D341Med (cell line): ENCODE measurements at regions not wholly inside any gene's neighbourhood (a gene's known extent, or its start where the extent isn't known, plus 50 kb on each side); places are given as distances from the start of the nearest gene placed in this dataset.

Source experiments
- DNase-seq: peaks from one replicate; pipeline ENCODE4 v3.0.0; 2012; ENCODE audit warnings: low spot score

DNA sequence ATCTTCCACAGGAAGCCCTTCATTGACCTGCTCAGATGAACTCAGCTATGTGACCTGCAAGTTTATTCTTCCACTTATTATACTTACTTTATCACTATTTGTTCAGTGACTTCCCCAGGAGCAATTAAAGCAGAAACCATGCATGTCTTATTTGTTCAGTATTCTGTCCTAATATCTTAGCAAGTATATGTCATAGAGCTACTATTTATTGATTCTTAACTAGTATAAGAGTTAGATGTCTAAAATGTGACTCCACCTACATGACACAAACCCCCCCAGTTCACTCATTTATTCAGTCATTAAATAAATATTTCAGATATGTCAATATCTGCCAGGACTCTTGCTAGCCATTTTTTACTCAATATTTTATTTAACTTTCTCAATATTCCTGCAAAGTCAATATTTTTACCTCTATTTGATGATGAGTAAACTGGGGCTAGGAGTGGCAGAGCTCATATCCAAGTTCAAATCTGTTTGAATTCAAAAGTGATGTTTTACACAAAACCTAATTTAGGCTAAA, 469.0 kb upstream of the USP24 start:
- DNase-seq, result no peak

DNA sequence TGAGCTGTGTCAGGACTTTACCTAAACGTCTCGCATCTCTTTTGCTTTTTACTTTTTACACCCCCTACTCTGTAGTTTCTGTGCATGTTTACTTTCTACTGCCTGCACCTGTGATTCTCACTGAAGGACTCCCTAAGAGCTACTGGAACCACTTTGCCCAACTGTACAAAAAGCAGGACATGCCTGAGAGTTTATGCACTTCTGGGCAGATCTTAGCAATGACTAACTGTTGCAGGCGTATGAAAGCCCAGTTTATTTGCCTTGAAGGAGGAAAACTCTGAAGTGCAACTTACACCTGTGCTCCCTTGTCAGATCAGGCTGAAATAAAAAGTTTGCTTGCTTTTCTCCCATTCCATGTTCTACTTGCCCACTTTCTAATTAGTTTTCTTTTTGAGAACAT, 467.0 kb upstream of the USP24 start:
- DNase-seq, result no peak

DNA sequence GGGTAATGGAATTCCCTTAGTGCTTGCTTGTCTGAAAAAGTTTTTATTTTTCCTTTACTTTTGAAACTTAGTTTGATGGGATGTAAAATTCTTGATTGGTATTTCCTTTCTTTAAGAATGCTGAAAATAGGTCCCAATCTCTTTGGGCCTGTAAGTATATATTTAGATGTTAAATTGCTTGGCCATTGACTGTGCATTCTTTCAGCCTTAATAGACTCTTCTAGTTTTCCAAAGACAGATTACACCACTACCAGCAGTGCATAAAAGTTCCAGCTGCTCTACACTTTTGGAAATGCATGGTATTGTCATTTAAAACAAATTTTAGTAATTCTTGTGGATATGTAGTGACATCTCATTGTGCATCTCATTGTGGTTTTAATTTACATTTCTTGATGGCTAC, 464.8 kb upstream of the USP24 start:
- no peak for DNase-seq

DNA sequence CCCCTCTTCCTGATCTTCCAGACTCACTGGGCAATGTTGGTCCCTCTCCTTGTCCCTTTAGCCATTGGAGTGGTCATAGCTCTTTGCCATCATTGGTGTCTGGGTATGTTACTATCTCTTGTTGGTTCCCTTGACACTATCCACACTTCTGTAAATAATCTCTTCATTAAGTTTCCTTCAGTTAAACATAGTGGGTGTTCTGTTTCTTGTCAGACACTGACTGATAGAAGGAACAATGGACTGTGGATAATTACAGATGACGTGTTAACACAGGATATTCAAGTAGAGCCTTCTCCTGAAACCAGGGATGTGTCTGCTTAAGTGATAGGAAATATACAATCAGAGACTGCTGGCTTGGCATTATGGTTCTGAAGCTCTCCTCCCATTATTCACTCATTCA, 458.3 kb upstream of the USP24 start:
- no peak for DNase-seq

DNA sequence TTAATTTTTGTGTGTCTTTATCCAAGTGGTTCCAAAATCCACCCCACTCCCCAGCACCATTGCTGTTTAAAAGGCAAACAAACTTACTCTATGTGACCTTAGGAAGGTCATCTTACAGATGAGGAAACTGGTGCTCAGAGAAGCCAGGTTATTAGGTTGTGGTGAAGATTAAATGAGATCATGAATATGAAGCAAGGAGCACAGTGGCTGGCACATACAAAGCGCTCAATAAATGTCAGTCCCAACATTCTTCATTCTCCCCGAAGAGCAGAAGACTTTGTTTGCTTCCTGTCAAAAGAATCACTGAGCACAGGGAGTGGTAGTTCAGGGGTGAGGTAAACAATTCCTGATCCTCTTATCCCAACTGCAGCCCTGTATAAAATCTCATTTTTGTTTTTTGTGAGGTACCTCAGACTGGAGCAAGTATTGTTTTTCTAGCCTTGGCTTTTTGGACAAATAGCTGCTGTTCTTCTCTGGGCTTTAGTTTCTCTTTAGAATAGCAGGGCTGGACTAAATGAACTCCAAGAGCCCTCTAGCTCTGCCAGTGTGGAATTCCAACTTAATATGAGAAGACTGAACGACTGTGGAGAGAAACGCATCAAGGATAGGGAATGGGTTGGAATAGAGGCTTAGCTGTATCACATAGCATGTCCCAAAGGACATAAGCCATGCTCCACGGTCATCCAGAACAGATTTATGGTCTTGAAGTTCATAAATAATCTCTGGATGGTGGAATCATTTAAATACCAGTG, 455.3 kb upstream of the USP24 start:
- no peak for DNase-seq

DNA sequence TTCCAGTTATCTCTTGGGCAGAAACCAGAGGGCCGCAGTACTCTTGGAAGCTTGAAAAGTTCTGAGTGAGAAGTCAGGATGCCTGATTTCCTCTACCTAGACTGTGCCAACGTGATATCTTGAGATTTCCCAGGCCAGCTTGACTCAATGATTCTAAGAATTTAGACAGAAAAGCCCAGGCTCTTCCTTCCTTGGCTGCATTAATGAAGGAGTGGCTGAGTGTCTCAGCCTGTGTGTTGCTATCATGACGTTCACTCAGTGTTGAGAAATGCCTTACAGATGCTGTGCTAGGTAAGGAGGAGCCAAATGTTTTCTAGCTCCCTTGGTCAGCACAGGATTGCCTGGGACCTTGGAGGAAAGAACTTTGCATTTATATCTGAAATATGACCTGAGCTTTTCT, 454.1 kb upstream of the USP24 start:
- DNase-seq, result no peak

DNA sequence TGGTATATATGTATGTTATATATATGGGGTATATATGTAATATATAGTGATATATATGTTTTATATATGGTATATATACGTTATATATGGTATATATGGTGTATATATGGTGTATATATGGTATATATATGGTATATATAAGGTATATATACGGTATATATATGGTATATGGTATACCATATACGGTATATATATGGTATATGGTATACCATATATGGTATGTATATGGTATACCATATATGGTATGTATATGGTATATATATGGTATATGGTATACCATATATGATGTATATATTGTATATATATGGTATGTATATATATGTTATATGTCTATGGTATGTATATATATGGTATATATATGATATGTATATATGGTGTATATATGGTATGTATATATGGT, 447.7 kb upstream of the USP24 start:
- DNase-seq, result no peak

DNA sequence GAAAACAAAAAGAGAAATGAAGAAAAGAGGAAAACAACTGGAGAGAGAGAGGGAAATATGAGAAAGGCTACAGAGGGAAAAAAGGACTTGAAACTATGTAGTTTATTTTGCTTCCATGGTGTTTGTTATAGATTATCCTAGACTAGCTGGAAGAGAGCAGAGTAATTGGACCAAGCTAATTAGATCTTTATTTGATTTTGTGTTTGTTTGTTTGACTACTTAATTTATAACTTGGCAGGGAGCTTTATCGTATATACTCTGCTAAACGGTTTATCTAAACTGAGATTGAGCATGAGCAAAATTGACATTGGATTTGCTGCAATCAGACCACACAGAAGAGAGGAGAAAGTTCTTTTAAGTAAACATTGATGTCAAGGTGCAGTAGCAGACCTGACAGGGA, 443.8 kb upstream of the USP24 start:
- no peak for DNase-seq

DNA sequence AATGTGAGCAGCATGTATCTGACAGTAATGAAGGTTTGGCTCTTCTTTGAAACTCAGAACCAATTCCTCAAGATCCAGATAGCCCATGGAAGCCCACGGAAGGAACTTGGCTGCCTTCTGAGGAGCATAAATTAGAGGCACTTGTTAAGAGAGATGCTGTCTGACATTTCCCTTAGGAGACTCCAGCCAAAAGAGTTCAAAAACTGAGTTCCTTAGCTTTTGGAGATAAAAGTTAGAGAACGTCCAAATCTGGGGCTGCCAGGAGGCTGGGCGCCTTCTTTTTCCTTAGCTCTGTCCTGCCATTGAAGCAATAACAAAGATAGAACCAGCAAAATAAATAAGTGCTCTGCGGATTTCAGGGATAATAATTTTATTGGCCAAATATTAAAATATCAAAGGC, 439.6 kb upstream of the USP24 start:
- no peak for DNase-seq

DNA sequence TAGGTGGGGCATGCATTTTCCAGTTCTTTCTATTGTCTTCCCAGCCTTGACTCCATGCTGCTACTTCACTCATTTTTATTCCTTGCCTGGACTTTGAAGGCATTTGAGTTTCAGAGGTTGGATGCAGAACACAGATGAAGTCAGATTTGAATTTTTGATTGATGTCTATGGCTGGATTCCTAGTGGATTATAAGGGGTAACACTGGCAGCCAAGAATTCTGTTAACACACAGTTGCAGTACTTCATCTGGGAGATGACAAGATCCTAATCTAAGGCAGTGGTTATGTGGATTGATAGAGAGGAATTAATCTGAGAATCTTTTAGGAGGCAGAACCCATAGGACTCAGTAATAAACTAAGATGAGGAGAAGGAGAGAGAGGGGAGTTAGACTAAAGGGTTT, 439.0 kb upstream of the USP24 start:
- DNase-seq, result no peak

DNA sequence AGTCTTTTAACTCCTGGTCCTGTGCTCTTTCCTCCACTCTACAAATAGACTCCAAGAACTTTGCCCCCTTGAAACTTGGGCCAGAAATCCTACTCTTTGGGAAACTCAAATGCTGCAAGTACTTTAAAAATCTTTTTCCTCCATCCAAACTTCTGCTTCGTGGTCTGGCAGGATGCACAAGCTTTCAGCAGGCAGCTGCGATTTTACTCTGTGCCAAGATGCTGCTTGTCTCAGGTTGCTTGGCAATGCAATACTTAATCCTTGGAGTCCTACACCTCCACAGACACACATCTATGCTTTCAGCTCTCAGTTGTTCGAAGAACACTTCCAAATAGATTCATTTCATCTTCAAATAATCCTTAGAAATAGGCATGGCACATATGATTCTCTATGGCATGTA, 435.3 kb upstream of the USP24 start:
- no peak for DNase-seq

DNA sequence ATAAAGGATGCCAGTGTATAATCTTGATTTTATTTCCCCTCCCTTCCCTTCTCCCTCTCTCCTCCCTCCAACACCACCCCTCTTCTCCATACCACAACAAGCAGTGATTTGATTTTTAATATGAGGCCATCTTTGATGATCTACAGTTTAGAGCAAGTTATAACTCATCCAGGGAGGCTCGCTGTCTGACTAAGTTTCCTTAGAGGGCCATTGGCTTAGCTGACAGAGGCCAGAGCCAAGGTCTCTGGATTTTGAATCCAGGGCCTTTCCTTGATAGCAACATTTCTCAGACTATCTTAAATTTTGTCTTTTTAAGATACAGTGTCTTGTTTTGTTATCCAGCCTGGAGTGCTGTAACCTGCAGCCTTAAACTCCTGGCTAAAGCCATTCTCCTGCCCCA, 431.0 kb upstream of the USP24 start:
- DNase-seq, result no peak

DNA sequence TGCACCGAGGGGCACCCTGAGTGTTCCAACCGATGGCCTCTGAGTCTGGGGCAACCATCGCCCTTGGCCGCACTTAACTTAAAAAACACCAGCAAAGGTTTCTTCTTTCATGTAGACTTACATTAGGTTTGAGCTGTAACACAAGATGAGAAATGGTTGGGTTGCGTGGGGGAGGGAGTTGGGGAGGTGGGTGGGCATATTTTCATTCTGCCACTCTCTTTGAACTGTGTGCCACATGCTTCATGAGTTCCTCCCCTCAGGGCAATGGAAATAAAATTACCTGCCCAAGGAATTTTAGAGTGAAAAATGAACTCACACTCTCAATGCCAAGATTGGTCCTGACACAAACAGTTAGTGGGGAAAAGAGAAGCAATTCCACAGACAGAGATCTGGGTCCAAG, 430.1 kb upstream of the USP24 start:
- DNase-seq, result no peak

DNA sequence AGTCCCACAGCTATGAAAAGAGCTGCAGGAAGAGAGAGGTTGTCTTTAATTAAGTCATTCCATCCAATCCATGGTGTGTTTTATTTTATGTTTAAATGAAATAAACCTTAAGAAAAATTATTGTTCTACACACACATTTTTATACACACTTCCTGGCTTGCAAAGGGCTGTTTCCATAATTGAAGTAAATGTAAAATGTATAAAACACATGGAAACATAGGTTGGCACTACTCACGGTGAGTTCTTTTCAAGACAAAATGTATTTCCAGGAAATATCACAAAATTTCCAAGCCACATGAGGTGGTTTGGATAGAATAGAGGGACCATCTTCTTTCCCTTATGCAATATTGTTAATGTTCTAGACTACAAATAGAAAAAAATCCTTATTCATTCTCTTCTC, 426.8 kb upstream of the USP24 start:
- DNase-seq, result no peak

DNA sequence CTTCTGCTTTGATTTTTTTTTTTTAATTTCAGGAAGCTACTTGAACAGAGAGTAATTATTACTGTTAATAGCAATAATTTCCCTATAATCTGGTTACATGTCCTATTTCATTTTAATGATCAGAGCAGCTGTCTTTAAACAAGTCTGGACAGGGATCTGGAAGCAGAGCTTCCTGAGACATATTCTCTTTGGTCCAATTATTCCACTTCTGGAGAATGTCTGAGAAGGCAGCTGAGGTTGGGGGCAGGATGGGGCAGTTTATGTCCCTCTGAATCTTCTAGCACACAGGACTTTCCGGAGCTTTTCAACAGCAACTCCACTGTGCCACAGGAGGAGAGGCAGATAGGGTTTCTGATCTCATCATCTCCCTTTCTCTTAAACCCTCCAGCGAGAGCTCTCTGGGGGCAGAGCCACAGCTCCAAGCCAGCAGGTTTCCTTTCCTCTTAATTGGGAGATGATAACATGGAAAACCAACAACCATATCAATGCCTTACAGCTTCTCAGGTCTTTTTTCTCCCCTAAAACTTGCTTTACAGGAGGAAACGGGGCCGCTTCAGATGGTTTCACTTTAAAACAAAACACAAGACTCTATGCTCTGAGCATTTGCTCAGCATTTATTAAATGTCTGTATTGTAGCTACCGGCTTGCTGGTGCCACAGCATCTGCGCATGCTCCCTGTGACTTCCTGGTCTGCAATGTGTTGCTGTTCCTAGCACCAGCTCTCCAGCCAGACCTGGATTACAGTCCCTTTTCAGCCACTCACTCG, 425.7 kb upstream of the USP24 start:
- no peak for DNase-seq

DNA sequence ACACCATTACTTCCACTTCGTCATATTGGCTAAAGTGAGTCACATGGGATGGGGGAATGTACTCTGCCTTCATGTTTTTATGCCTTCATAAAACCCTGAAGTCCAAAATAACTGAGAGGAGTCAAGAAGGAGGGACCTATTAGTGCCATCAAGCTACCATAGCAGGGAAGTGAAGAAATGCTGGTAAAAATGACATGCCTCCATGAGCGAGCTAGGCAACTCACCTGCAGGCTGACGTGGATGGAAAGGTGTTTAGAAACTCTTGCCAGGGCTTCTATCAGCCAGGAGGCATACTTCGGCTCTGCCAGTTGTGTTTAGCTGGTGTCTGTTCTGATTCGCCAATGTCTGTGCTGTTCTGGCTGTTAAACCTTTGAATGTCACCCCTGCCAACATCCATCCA, 424.4 kb upstream of the USP24 start:
- no peak for DNase-seq

DNA sequence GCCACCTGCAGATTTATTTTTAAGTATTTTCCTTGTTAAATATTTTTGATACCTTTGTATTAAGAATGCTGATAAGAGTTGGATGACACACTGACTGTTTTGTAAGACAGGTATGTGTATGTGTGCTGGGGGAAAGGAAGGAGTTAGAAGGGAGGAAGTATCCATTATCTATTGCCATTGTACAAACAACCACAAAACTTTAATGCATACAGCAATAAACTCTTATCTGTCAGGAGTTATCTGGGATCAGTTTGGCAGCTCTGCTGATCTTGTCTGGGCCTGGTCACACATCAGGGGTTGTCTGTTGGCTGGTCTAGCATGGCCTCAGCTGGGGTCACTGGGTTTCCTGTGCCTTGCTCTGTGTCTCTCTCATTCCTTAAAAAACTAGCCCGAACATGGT, 423.9 kb upstream of the USP24 start:
- DNase-seq, result no peak

DNA sequence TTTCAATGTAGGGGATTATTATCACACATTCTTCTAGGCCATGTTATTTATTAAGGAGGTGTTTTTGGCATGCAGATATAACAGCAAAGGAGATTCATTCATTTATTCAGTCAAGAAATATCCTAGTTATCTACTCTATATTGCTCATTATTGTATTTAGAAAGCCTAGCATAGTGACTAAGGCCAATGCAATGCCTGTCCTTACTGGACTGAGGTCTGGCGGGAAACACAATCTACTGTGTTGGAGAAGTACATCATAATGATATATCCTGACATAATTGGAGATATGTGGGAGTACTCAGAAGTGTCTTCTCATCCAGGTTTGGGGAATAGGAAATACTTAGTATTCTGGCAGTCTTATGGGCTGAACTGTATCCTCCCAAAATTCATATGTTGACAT, 421.5 kb upstream of the USP24 start:
- no peak for DNase-seq

DNA sequence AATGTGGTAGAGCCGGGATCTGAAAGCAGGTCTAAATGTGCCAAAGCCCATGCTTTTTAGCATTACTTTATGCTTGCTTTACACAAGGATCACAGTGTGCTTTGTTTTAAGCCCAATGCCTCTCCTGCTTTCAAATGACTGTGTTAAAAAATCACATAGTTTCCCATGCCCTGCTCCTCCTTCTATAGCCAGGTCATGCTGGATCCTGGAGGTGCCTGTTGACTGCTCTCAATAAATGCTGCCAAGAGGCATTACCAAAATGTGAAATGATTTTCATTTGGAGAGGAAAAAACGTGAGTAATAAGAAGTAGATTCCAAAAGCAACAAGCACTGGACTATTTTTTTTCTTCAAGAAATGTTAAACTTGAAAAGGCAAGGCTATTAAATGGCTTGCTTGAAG, 420.7 kb upstream of the USP24 start:
- DNase-seq, result no peak

DNA sequence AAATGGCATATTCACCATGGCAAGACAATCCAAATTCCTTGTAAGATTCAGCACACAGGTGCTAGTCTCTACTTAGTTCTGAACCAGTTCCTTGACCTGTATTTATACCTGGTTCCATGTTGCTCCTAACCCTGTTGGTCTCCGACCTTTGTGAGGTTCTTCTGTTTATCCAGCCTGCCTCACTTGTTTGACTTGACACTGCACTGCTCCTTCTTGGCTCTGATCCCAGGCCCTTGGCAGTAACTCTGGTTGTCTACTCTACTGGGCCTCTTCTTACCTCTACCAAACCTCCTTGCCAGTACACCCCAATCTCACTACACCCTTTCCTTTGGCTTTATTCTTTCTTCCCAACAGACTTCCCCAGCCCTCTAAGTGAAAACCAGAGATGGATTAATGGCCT, 419.4 kb upstream of the USP24 start:
- DNase-seq, result no peak

DNA sequence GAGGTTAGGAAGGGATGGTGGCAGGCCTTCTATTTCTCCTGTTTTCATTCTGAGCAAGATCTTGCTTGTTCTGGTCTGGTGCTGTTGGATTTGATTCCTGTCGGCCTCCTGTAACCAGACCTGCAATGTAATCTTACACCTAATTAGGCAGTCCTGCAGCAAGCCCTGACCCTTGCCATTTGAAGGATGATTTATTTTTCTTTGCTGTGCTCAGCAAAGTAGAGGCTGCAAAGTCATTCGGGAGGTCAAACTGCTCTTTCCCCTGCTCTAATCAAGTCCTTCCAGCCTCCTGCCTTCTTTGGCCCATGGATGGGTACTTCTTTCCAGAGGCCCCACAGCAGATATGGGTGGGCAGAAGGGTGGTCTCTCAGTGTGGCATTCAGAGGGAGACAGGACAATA, 417.7 kb upstream of the USP24 start:
- DNase-seq, result no peak

DNA sequence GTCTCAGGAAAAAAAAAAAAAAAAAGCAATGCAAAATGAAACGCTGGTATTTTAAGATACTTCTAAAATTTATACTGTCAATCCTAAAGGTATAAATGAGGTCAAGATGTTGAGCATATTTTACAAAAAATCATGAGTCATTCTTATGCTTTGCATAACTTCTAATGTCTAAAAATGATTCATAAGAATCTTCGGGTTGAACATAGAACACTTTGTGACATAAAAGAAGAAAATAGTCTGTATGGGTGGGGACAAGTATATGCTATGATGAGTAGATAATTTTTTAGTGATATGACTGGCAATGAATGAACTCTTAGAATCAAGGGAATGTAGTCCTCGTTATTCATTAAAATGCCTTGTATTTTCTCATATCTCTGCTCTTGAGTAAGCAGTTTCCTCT, 416.9 kb upstream of the USP24 start:
- DNase-seq, result no peak

DNA sequence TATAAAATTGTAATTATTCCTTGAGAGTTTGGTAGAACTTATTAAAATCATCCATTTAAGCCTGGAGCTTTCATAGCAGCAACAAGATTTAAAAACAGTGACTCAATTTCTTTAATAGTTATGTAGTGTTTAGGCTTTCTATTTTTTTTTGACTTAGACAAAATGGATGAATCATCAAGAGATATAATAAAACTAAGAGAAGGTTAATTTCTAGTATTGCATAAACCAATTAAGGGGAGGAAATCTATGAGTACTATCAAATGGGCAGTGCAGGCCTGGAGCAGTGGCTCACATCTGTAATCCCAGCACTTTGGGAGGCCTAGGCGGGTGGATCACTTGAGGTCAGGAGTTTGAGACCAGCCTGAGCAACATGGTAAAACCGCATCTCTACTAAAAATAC, 416.3 kb upstream of the USP24 start:
- no peak for DNase-seq

DNA sequence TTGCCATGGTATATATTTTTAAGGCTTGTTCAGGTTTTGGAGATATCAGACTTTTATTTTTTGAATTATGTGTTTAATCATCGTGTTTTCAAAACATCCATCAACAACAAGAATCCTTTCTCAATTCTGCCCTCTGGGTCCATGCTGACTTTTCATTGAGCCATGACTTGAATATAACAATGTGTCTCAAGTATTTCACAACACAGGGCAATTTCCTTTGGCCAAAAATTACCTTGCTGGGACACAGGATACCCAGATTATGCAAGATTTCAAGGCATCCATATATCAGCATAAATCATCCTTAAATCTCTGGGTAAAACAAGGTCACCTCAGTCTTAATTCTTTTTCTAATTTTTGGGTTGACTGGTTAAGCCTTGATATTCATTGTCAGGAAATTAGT, 411.2 kb upstream of the USP24 start:
- no peak for DNase-seq
